IPS-NIHi11 (cell line): ENCODE measurements at regions not wholly inside any gene's neighbourhood (a gene's known extent, or its start where the extent isn't known, plus 50 kb on each side); places are given as distances from the start of the nearest gene placed in this dataset.
"Not testable (repeated sequence)": the region's sequence is repeated elsewhere in the genome, so short reads cannot be mapped to it uniquely, and the experiment has no call there.

Source experiments
- DNase-seq: peaks from one replicate; pipeline ENCODE4 v3.0.0; 2012; ENCODE audit warnings: mixed read lengths, low spot score

DNA sequence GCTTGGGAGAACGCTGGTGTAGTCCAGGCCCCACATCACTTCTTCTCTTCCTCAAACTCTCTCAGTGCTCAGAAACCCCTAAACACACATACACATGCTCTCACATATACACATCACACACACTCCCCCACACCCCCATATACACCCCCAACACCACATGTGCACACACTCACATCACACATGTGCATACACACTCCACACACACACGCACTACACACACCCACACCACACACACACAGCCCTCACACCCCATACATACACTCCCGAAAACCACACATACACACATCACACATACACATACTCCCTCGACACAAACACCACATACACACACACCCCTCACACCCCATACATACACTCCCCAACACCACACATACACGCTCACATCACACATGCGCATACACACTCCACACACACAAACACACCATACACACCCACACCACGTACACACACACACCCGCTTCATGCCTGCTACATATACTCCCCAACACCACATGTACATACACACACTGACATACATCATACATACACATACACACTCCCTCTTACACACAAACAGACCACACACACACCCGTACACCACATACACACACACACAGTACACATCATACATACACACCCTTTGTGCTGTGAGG, 110.3 kb upstream of the TMEM170B start:
- no peak for DNase-seq

DNA sequence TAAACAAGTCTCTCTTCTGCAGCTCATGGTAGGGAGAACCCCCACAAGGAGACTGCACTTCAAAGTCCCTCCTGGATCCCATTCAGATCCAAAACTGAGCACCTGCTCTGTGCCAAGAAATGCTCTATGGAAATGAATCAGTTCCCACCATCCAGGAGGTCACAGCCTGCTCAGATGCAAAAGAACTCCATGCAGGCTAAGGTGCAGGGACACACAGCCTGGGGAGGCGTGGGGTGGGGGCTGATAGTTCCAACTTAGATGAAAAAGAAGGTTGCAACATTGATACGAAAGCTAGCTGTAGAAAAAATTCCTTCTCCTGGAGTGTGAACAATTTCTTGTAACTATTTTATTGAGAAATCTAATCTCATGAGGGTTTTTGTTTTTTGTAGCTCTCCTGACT, 111.0 kb upstream of the TMEM170B start:
- DNase-seq = no peak

- DNase-seq = no peak
These were observed 111.7 kb upstream of the TMEM170B start for GRCh38 chr6:11425876-11426275.

DNA sequence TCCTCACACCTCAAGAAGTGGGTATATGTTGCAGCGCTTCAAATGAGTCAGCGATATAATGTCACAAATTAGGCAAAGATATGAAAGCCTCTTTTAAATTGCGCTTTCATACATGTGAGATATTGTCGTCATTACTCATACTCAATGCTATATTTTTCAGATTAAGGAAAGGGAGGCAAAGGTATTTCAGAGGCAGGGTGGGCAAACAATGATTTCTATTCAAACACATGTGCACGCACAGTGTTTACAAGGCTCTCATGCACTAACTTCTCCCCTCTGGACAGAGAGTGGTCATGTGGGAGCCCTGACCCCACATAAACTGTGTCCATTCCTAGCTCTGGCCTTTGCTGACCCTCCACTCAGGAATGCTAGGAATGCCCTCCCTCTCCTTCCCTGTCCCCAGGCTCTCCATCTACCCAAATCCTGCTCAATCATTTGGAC, 112.1 kb upstream of the TMEM170B start:
- no peak for DNase-seq

DNA sequence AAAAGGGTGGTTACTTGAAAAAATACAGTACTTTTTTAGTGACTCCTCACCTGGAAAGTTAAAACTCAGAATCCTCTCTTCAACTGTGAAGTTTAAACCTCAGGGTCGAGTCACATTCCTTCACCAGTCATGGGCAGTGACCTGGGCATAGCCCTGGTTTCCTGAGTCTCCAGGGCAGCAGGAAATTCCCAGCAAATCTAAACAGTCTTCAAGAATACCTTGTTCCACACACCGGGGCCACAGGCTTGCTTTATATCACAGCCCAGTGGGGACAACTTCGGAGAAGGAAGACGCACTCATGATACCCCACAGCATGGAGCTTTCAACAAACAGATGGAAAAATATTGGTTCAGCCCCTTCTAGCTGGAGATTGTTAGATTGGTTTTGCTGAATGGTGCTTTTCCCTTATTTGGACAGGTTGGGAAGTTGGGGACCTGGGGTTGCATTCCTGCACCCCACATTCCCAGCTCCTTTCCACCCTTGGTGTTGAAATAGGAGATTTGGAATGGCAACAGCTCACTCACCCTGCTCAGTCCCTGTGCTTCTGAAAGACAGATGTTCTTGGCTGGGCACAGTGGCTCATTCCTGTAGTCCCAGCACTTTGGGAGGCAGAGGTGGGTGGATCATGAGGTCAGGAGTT, 113.0 kb upstream of the TMEM170B start:
- DNase-seq = no peak

GRCh38 chr6:11423667-11424066, 113.9 kb upstream of the TMEM170B start:
- no peak for DNase-seq

- no peak for DNase-seq
These were observed 114.5 kb upstream of the TMEM170B start for GRCh38 chr6:11423072-11423471.

GRCh38 chr6:11419763-11420453, 117.6 kb upstream of the TMEM170B start:
- no peak for DNase-seq

DNA sequence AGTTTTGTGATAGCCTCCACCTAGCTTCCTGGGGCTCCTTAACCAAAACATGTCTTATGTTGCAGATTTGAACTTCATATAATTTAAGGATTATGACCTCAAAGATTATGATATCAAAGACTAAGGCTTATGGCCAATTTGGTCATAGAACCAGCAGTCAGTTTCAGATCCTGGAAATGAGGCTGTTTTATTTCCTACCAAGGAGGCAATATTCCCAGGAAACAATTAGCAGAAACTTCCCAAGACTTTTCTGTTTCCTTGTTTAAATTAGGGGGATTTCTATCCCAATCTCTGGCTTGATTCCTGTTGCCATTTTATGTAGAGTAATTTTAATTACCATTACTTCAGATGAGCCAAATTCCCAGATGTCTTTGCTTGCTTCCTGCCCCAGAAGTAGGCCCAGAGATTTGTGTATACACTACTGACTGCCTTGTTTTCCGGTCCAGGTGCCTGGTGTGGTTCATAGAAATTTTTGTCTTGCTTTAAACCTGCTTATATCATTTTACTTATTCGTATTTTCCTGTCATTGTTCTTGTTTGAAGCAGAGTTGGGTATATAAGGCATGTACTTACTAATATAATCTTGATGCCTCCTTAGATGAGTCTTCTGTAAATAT, 119.2 kb upstream of the TMEM170B start:
- no peak for DNase-seq

DNA sequence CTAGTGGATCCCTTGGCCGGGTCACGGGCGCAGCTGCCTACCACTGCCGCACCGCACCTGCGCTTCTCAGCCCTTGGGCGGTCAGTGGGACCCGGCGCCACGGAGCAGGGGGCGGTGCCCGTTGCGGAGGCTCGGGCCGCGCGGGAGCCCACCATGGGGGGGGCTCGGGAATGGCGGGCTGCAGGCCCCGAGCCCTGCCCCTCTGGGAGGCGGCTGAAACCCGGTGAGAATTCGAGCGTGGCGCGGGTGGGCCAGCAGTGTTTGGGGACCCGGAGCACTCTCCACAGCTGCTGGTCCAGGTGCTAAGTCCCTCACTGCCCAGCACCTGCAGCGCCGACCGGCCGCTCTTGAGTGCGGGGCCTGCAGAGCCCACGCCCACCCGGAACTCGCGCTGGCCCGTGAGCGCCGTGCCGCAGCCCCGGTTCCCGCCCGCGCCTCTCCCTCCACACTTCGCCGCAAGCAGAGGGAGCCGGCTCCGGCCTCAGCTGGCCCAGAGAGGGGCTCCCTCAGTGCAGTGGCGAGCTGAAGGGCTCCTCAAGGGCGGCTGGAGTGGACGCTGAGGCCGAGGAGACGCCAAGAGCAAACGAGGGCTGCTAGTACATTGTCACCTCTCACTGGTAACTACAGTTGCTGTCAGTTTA, 120.5 kb upstream of the TMEM170B start:
- DNase-seq = no peak

- not testable (repeated sequence) for DNase-seq
These were observed 121.2 kb upstream of the TMEM170B start for GRCh38 chr6:11416099-11416935.

- DNase-seq = no peak
These were observed 122.0 kb upstream of the TMEM170B start for GRCh38 chr6:11415557-11415956.

- DNase-seq = no peak
These were observed 123.2 kb upstream of the TMEM170B start for GRCh38 chr6:11414176-11414963.

DNA sequence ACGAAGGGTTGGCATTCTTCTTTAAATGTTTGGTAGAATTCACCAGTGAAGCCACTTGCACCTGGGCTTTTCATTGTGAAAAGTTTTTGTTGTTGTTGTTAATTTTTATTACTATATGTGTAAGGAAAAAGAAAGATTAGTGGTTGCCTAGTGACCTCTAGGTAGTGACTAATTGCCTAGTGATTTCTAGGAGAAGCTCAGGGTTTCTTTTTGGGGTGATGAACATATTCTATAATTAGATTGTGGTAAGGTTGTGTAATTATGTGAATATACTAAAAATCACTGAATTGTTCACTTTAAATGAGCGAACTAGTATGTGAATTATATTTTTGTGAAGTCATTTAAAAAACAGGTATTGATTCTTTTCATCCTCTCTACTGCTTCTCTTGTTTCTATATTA, 123.8 kb upstream of the TMEM170B start:
- DNase-seq = no peak

DNA sequence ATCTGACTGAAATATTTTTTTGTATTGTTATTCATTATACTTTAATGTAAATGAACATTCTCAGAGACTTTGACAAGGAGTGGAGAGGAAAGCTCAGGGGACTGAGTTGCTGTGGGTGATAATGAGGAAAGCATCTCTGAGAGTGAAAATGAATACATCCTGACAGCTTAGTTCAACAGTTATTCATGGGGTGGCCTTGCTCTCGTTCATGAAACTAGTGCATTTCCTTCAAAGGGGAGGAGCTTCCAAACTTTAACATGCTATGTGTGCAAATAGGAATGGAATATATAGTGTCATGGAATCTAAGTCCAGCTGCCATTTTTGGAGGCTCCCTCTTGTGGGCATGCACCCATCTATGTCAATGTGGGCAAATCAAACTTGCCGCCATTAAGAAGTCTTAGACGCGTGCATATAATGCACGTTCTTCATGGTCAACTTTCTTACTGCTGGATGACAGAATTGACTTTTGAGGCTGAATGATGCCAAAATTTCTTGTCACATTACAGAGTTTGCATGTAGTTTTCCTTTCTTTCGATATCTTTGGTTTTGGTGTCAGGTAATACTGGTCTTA, 124.3 kb upstream of the TMEM170B start:
- DNase-seq = no peak

DNA sequence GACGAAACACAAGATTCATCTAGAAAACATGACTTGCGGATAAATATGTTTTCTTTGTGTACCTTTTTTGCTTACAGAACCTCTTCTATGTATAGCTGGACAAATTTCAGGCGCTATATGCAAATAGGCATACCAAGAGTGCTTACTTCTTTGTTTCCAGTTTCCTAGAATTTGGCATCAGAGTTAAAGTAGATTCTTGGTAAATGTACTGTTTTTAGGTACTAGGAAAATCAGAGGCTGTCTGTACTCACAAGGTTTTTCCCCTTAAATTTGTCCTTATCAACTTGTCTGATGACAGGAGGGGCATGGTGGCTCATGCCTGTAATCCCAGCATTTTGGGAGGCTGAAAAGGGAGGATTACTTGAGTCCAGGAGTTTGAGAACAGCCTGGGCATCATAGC, 124.9 kb upstream of the TMEM170B start:
- no peak for DNase-seq

GRCh38 chr6:11412011-11412424, 125.5 kb upstream of the TMEM170B start:
- no peak for DNase-seq

DNA sequence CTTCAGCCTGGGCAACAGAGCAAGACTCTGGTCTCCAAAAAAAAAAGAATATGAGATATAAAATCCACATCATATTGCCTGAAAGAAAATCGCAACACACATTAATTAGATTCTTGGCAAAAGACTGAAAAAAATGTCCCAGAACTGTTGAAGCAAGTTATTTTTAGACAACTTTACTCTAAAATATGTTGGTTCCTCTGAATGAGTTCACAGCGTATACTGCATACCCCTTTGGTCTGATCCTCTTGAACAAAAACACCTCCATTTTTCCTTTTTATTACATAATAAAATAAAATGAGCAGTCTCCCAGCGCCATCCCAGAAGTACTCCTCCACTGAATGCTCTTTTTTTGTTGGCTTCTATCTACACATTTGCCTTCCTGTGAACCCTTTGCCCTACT, 126.0 kb upstream of the TMEM170B start:
- no peak for DNase-seq

DNA sequence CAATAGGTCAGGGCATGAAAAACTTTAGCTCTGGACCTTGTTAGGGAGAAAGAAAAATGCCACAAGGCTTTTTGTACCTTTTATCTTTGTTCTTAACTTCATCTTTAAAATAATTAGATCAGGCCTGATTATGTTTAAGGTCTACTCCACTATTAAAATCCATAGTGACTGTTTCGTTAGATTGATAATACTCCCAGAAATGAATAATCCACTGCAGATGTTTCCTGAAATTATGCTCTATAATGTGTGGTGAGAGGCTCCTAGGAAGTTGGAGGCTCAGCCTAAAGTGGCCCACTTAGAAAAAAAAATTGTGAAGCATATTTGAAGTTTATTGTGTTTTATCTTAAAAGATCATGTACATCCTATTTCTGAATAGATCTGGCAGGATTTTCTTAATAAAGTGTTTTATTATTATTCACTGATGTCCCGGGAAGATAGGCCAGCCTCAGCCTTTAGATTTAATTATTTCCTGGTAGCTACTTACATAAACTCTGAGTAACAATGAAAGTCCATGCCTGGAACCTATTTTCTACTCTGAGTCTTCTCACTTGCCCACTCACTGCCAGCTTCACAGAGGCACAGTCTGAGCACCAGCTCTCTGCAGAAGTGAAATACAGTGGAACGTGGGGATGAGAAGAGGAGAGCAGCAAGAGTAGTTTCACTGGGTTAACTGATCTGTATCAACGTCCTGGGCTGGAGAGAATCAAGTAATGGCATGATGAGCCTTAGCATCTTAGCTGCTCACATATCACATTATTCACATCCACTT, 126.8 kb upstream of the TMEM170B start:
- DNase-seq = no peak

GRCh38 chr6:11409371-11409770, 128.2 kb upstream of the TMEM170B start:
- DNase-seq = no peak
